HG02981 (cell line): ENCODE measurements at regions not wholly inside any gene's neighbourhood (a gene's known extent, or its start where the extent isn't known, plus 50 kb on each side); places are given as distances from the start of the nearest gene placed in this dataset.
"Not testable (repeated sequence)": the region's sequence is repeated elsewhere in the genome, so short reads cannot be mapped to it uniquely, and the experiment has no call there.

Experiments used
- ATAC-seq: cut with Tn5 transposase; IDR thresholded peaks from one replicate; pipeline ENCODE4 v1.9.1; 2021; ENCODE audit warnings: mild to moderate bottlenecking, moderate library complexity; ENCODE audit not compliant: unreplicated experiment

DNA sequence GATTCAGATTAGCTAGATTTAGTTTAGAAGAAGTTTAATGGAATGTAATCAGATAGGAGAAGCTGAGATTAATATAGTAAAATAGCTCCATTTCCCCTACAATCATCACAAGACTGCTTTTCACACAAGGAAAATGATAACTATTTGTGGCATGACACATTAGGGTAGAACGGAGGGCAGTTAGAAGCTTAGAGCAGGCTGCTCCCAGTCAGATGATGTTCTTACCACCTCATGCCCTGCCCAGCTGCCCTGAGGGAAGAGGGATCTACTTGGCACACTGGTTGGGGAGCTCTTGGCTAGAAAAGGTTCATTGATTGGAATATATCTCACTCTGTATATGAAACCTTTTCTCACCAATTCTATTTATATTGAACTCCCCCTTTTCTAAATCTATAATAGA lies 180.7 kb upstream of the IL15 start:
- ATAC-seq, result no peak

DNA sequence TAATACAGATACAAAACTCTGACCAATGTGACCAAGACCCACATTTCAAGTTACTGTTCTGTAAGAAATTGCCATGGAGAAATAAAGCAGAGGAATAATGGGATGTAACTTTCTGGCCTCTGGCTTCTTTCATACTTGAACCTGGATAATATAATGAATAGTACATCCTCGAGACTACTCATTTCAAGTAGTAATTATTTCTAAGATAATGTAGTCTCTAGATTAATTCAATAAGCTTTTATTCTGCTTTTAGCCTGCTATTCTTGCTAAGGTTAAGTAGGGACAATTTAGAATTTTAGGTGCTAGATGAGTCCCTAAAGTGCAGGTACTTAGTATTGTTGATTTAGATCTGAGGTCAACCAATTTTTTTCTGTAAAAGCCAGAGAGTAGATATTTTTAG lies 178.7 kb upstream of the IL15 start:
- no peak for ATAC-seq

GRCh38 chr4:141458501-141458900 lies 177.9 kb upstream of the IL15 start:
- ATAC-seq, result no peak

- no peak for ATAC-seq
These were observed 177.4 kb upstream of the IL15 start for GRCh38 chr4:141459020-141459419.

- ATAC-seq, result no peak
These were observed 174.0 kb upstream of the IL15 start for GRCh38 chr4:141462361-141462760.

GRCh38 chr4:141463678-141464077 lies 172.7 kb upstream of the IL15 start:
- ATAC-seq, result no peak

- ATAC-seq, result no peak
These were observed 172.0 kb upstream of the IL15 start for GRCh38 chr4:141464366-141464765.

DNA sequence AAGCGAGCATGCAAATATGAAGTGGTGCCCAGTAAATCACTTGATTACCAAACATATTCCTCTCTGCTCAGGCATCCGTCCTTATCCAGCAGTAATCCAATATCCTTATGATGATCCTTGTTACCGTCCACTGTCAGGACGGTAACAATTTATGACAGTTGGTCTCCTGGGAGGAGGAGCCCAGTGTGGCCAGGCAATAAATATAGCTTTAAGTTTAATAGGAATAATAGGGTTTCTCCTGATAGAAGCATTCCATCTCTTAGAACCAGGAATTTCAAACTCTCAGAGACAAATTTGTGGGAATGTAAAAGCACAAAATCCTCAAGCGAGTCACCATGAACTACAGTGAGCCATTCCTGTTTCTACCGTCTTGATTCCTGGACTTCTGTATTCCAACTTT lies 171.2 kb upstream of the IL15 start:
- ATAC-seq, result no peak

DNA sequence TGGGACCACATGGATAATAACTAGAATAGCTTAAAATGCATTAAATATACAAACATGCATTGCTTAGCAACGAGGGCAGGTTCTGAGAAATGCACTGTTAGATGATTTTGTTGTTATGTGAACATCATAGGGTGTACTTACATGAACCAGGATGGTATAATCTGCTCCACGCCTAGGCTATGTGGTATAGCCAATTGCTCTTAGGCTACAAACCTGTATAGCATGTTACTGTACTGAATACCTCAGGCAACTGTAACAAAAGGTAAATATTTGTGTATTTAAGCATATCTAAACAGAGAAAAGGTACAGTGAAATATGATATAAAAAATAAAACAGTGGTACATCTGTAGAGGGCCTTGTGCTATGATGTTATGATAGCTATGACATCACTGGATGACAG lies 169.2 kb upstream of the IL15 start:
- no peak for ATAC-seq

DNA sequence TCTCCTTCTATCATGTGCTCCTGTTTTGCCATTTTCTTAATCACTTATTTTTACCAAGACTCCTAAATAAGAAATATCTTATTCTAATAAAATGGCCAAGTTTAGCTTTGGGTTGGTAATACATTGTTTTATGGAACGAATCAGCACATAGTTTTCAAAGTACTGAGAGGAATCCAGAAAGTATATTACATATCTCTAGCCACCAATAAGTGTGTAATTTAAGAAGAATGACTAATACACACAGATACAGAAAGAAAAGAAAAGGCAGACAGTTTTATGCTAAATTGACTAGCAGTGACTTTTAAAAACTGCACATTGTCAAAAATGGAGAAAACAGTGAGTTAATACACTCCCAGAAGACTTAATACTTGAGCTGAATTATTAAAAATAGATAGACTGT lies 167.0 kb upstream of the IL15 start:
- ATAC-seq, result no peak

GRCh38 chr4:141473026-141473540 lies 163.3 kb upstream of the IL15 start:
- no peak for ATAC-seq

- no peak for ATAC-seq
These were observed 162.4 kb upstream of the IL15 start for GRCh38 chr4:141473952-141474351.

DNA sequence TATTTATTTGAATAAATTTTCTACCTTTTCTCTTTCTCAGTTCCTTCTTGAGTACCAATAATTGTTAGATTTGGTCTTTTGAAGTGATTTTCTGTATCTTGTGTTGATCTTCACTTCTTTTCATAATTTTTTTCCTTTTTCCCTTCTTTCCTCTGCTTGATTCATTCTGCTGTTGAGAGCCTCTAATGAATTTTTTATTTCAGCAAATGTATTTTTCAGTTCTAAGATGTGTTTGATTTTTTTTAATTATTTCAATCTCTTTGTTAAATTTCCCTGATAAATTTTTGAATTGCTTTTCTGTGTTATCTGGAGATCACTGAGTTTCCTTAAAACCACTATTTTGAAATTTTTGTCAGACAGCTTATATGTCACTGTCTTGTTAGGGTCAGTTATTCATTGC lies 155.4 kb upstream of the IL15 start:
- ATAC-seq, result no peak

DNA sequence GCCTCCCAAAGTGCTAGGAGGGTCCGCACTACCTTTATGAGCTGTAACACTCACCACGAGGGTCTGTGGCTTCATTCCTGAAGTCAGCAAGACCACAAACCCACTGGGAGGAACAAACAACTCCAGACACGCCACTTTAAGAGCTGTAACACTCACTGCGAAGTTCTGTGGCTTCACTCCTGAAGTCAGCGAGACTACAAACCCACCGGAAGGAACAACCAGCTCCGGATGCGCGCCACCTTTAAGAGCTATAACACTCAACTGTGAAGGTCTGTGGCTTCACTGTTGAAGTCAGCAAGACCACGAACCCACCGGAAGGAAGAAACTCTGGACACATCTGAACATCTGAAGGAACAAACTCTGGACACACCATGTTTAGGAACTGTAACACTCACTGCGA lies 152.1 kb upstream of the IL15 start:
- ATAC-seq, result not testable (repeated sequence)

DNA sequence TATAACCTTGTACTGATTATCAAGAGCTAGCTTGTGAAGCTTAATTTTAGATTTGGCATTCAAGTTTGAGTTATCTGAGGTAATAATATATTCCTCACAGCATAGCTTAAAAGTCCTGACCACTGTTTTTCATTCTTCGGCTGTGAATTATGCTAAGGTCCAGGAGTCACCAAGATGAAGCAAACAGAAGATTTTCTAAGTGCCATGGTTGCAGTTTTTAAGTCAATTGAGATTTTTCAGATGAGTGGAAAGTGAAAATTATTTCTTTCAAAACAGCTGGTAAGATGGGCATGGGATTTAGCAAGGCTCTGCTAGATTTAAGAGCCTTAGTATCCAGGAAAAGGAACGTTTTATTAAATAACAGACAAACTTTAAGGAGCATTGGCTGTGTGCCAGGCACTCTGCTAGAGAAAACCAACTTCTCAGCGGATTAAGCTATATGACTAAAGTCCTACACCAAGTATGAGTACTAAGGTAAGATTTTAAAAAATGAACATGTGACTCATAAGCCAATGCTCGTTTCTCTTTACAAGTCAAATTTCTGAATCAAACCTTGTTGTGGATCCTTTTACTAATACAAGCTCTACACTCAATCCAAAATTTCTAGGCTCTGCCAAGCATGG lies 149.9 kb upstream of the IL15 start:
- ATAC-seq, result no peak

DNA sequence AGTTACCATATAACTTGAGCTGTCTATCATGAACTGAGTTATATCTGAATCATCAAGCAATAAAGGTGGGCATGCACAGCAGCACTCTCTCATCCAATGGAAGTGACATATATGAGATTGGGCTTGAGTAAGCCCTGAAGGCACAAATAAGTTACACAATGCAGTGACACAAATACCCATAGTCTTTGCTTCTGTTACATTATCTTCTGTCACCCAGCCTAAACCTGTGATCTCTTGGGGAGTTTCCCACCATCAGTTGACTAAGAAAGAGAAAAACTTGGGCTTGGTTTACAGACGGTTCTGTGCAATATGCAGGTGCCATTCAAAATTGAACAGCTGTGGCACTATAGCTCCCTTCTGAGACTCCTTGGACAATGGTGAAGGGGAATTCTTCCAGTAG lies 138.8 kb upstream of the IL15 start:
- peak; percentile 89 for ATAC-seq

- no peak for ATAC-seq
These were observed 137.0 kb upstream of the IL15 start for GRCh38 chr4:141499261-141499853.

DNA sequence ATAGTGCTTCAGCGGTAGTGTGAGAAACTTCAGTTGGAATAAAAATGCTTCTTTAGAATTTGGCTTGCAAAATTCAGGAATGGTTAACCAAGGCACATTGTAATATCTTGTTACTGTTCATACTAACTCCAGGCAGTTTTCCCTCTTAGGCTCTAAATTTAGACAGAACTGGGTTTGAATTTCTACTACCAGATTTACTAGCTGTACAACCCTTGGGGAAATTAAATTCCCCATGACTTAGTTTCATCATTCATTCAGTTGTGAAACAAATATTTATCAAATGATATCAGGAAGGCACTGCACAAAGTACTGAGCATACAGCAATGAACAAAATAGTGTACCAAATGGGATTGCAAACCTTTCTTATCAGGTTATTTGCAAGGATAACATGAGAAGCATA lies 135.0 kb upstream of the IL15 start:
- no peak for ATAC-seq

- ATAC-seq, result no peak
These were observed 134.5 kb upstream of the IL15 start for GRCh38 chr4:141501931-141502330.

DNA sequence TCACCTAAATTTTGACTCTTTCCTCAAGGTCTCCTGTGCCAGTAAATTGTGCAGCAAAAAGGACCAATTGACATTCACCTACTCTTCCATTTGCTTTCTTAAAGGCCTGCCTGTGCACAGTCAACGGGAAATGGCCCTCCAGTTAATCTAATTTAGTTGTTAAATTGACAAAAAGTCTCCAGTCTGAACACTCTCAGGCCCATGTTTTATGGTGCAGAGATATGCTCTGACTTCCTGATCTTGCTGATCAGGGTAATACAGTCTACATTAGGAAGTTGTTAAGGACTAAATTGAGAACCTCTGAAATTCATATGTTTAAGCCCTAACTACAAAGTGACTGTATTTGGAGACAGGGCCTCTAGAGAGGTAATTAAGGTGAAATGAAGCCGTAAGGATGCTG lies 133.6 kb upstream of the IL15 start:
- ATAC-seq, result no peak

- no peak for ATAC-seq
These were observed 133.1 kb upstream of the IL15 start for GRCh38 chr4:141503260-141503659.

- no peak for ATAC-seq
These were observed 125.3 kb upstream of the IL15 start for GRCh38 chr4:141511055-141511454.

- no peak for ATAC-seq
These were observed 122.5 kb upstream of the IL15 start for GRCh38 chr4:141513866-141514265.
